HG03045 (cell line): ENCODE measurements at regions not wholly inside any gene's neighbourhood (a gene's known extent, or its start where the extent isn't known, plus 50 kb on each side); places are given as distances from the start of the nearest gene placed in this dataset.

Source experiments
- ATAC-seq: cut with Tn5 transposase; IDR thresholded peaks from one replicate; pipeline ENCODE4 v1.9.1; 2021; ENCODE audit warnings: mild to moderate bottlenecking, moderate library complexity; ENCODE audit not compliant: unreplicated experiment

DNA sequence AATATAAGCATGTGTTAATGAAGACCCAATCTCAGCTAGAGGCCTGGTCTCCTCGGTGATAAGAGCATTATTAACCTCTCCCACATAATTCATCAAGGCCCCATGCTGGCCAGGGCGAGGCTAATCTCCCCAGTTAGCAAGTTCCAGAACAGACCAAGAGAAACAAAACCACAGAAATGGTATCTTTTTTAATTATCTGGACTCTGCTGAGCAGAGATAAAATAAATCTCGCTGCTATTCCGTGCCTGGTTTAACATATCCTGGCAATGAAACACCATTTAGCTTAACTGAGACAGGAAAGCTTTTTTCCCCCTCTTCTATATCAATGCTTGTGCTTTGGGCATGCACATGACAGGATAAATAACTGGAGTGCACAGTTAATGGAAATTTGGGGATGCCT is 72.5 kb upstream of the ARHGEF3 start:
- ATAC-seq, result no peak

- ATAC-seq, result no peak
These were observed 68.7 kb upstream of the ARHGEF3 start for GRCh38 chr3:56870436-56870835.

DNA sequence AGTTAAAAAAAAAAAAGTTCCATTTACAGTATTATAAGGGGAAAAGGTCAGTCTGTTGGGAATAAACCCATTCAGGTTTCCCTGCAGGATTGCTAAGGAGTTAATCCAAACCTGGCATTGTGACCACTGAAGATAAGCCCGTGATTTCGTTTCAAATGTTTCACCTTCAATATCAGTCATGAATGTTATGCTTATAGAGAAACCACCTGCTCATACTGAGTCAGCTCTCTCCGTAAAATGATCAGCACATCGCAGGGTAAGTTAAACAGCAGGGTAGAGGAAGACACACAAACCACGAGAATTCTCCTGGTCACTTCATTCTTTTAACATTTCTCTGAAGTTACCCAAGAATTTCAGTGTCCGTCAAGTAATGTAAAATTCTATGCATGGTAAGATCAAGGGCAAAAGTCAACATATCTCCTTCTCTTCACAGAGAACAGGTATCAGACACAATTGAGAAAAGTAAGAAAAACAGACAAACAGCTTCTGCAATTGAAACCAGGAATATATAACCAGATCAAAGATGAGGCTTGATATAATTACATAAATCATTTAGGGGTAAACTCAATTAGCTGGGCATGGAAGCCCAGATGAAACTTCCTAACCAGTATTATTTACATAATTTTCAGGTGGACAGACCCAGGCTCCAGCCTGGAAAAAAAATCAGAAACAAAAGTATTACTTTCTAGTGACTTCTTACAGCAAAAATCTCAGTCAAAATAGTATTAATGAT is 67.6 kb upstream of the ARHGEF3 start:
- no peak for ATAC-seq

DNA sequence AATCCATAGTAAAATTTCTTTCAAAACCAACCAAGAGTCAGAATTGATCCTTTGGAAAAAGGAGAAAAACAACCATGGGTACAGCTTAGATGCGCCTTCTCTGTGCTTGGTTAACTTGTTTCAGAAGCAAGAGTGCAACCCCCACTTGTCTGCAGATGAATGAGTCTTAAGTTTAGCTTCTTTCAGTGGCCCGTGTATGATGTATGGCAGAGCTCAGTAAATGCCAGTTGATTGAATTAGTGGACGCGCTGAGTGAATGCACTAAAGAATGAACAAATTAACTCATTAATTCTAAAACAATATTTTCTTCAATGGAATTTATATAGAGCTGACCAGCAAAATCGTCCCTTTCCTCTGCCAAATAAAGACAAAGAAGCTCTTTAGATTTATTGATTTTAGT is 67.0 kb upstream of the ARHGEF3 start:
- ATAC-seq, result no peak

DNA sequence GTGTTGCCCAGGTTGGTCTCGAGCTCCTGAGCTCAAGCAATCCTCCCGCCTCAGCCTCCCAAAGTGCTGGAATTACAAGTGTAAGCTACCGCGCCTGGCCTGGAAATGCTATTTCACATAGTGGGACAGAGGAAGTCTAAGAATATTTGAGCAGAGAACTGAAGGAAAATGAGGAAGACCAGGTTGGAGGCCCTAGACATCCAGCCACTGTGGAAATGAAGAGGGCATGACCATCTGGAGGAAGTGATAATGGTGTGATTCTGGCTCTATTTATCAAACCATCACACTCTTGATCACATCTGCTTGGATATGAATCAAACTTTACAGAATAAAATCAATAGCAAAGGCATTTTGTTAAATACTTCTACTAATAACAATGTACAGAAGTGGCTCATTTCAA is 65.9 kb upstream of the ARHGEF3 start:
- no peak for ATAC-seq

DNA sequence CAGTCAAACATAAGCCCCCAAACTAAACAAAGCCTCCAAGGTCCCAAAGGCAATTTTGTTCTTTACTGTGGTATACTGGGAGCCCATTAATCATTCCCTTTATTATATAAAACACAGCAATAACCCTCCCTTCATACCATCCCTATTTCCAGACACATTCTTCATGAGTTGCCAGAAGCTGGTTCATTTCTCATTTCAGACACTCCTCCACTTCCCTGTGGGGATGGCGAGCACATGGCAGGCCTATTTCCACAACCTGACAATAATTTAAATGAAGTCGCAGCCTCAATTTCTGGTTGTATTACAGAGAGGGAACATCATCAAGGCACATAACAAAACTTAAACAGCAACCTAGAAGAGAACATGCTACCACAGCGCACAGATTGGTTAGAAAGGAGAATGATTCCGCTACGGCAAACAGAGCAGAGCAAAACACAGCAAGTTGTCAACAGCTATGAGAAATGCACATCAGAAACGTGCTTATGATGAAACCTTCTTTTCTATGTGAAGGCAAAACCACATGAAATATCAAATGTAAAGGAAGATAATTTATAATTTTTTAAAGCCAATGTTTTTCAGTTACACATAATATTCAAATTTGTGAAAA is 63.3 kb upstream of the ARHGEF3 start:
- no peak for ATAC-seq

DNA sequence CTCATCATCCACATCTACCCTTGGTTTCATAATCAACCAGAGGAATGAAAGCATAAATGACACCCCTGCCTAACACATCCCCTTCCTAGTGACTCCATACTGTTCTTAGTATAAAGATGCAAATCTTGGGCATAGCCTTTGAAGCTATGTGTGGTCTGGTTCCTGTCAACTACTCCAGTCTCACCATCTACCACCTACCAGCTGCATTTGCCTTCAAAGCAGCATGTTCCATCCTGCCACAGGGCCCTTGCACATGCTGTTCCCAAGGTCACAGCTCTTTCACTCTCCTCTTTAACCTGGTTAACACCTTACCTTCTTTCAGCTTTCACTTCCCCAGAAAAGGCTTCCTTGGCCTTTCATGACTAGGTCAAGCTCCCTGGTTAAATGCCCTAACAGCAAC is 62.3 kb upstream of the ARHGEF3 start:
- no peak for ATAC-seq

- no peak for ATAC-seq
These were observed 60.8 kb upstream of the ARHGEF3 start for GRCh38 chr3:56862352-56863062.

DNA sequence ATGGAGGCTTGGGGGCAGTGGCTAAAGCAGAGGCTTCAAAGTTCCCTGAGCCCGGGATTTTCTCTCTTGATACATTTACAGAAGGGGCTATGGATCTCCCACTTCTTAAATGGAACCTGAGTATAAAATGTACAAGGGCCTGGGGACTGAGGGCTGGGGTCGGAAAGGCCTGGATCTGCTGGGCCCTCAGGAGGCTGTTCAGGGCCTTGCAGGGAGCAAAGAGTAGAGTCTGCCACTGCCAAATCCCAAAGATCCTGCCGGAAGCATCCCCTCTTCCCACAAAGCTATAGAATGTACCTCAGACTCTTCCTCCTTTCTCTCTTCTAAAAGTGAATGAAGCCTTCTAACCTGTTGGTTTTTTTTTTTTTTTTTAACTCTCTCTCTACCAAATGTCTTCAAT is 59.8 kb upstream of the ARHGEF3 start:
- ATAC-seq, result no peak

DNA sequence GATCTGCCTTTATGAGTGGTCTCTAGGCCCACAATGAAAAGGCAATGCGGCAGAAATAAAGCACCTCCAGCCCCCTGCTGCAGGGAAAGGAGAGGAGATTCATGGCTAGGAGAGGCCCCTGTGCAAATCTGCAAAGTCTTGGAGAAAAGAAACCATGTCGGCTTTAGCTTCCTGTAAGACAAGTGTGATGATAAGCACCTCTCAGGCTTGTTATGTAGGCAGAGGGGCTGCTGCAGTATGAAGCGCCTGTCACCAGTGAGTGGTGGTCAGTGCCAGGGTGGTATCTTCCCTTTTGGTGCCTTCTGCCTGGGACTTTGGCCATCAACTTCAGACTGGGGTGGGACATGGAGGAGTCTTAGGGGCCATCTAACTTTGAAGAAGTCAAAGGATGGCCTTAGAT is 59.2 kb upstream of the ARHGEF3 start:
- no peak for ATAC-seq

DNA sequence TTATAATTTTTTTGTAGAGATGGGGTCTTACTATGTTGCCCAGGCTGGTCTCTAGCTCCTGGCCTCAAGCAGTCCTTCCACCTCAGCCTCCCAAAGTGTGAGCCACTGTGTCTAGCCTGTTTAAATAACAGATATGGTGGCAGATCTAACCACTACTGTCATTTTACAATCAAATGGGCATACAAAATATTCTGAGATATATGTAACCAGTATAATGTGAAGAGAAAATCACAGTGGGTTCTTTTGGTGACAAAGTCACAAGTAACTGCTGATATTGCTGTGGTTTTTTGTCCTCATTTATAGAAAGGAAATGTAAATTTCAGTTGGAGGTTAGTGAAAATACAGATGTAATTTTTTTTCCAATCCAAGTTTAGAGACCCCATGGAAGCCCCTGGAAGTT is 58.6 kb upstream of the ARHGEF3 start:
- ATAC-seq, result no peak

- no peak for ATAC-seq
These were observed 56.6 kb upstream of the ARHGEF3 start for GRCh38 chr3:56858331-56858730.

DNA sequence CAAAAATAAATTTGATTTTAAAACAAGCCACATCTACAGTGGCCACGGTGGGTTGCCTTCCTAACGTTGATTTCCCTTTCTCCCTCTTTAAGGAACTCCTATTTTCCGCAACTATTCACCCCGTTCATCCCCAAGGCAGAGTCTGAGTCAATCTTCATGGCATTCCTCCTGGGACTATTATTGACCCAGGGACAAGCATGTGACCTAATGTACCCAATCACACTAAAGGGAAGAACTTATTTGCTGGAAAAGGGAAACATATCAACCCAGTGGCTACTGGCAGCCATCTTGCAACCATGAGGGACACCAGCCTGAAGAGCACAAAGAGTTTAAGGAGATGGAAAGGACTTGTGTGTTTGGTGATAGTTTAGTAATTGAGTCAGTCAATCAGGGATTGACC is 55.4 kb upstream of the ARHGEF3 start:
- ATAC-seq, result no peak

DNA sequence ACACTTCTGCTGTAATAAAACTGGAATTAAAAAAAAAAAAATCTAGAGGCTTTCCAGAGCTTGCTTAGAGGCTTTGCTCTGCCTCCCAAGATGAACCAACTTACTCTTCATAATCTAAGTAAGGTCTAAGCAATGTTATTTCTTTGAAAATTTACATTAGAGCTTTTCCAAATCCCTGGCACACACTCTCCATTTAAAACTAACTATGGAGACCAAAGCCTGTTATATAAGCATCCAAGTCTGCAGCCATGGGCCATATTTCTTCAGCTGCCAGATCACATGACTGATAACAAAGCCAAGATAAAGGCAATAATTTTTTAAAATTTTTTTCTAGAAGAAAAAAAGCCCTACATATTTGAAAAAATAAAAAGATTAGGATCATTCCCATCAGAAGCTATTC is 55.0 kb upstream of the ARHGEF3 start:
- no peak for ATAC-seq

DNA sequence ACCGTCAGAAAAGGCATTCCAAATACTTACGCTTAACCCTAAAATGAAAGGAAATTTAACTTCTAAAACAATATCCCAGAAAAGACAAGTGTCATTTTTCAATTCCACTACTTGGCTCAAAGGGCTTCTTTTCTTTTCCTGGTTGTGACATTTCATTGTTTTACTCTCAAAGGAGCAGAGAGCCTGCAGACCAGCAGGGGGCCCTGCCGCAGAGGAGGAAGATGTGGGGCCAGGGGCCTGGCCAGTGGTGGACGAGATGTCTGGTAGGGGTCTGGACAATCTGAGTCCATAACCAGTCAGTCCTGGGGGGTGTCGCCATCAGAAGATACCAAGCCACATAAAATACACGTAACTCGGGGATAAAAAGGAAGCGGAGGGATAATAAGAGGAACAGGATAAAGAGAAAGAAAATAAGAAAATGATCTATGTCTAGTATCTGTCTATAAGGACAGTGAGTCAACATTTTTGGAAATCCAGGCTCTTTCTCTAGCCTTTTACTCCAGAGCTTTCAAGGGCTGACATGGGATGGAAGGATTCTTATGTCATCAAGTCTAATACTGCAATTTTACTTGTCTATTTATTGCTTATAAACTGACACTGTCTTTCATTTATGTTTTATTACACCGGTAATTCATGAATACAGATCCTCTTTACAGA is 54.2 kb upstream of the ARHGEF3 start:
- ATAC-seq, result no peak

GRCh38 chr3:56854856-56855611 is 53.3 kb upstream of the ARHGEF3 start:
- no peak for ATAC-seq

GRCh38 chr3:56851966-56852884 is 50.5 kb upstream of the ARHGEF3 start:
- no peak for ATAC-seq
